OCI-LY7 (cell line): ENCODE measurements at regions not wholly inside any gene's neighbourhood (a gene's known extent, or its start where the extent isn't known, plus 50 kb on each side); places are given as distances from the start of the nearest gene placed in this dataset.

Experiments used
- BruUV-seq: library from RNA; stranded (reverse); fragments of 400-500 nt; replicated peaks from 2 replicates; lab custom pipeline; 2021; lab: Mats Ljungman, UMichigan
- CTCF ChIA-PET: fragments of 300-600 bp; sonication (Branson Sonifier 250); formaldehyde crosslinking; loops from one replicate; lab custom pipeline; 2022; ENCODE audit warnings: antibody characterized with exemption; ENCODE audit not compliant: unreplicated experiment; lab: Charles Lee
- POLR2A ChIA-PET: fragments of 300-600 bp; sonication (Branson Sonifier 250); formaldehyde crosslinking; loops from one replicate; lab custom pipeline; 2022; ENCODE audit warnings: antibody characterized with exemption; lab: Charles Lee
- DNase-seq: peaks from one replicate; pipeline ENCODE4 v3.0.0-alpha.2; 2015; ENCODE audit warnings: low spot score
- H2AFZ ChIP-seq: fragments of 200-600 bp; sonication (generic), shearing (Covaris generic); 2 replicates; pipeline ENCODE4 v1.6.1; 2014; ENCODE audit warnings: mild to moderate bottlenecking, antibody characterized with exemption, low read length, moderate library complexity
- H3K27ac ChIP-seq: fragments of 200-600 bp; sonication (generic); 2 replicates; pipeline ENCODE4 v1.5.1; 2014; ENCODE audit warnings: mixed run types, low read depth, mild to moderate bottlenecking, moderate library complexity, low read length, inconsistent platforms; ENCODE audit not compliant: poor library complexity, severe bottlenecking
- H3K36me3 ChIP-seq: fragments of 200-600 bp; sonication (generic); 2 replicates; pipeline ENCODE4 v1.6.1; 2014; ENCODE audit warnings: mild to moderate bottlenecking, antibody characterized with exemption, low read length, moderate library complexity, mixed read lengths; ENCODE audit not compliant: insufficient read depth
- H3K4me1 ChIP-seq: fragments of 200-600 bp; sonication (generic); 2 replicates; pipeline ENCODE4 v1.5.1; 2014; ENCODE audit warnings: mild to moderate bottlenecking, low read length; ENCODE audit not compliant: insufficient read depth, poor library complexity, severe bottlenecking
- H3K4me2 ChIP-seq: fragments of 200-600 bp; sonication (generic); 2 replicates; pipeline ENCODE4 v1.6.1; 2014; ENCODE audit warnings: mild to moderate bottlenecking, low read length
- H3K4me3 ChIP-seq: fragments of 200-600 bp; sonication (generic); 2 replicates; pipeline ENCODE4 v1.5.1; 2014; ENCODE audit warnings: mild to moderate bottlenecking, low read depth, low read length; ENCODE audit not compliant: poor library complexity, severe bottlenecking
- H3K79me2 ChIP-seq: fragments of 200-600 bp; sonication (generic); 2 replicates; pipeline ENCODE4 v1.6.1; 2016; ENCODE audit warnings: low read depth, mild to moderate bottlenecking, low read length, moderate library complexity, mixed read lengths; ENCODE audit not compliant: insufficient read depth
- H3K9me2 ChIP-seq: fragments of 200-600 bp; sonication (generic); 2 replicates; pipeline ENCODE4 v1.6.1; 2016; ENCODE audit warnings: mild to moderate bottlenecking, low read length, mixed read lengths; ENCODE audit not compliant: insufficient read depth
- H3K9me3 ChIP-seq: fragments of 200-600 bp; sonication (generic); 2 replicates; pipeline ENCODE4 v1.6.1; 2014; ENCODE audit warnings: mild to moderate bottlenecking, mixed run types, low read length, mixed read lengths
- H4K20me1 ChIP-seq: fragments of 200-600 bp; sonication (generic); 2 replicates; pipeline ENCODE4 v1.6.1; 2014; ENCODE audit warnings: mild to moderate bottlenecking, antibody characterized with exemption, low read length, moderate library complexity, mixed read lengths; ENCODE audit not compliant: insufficient read depth
- CTCF ChIP-seq: fragments of 200-600 bp; sonication (generic); conservative IDR thresholded peaks from 2 replicates; pipeline ENCODE4 v1.5.1; 2014; ENCODE audit warnings: mild to moderate bottlenecking, antibody characterized with exemption, low read length, moderate library complexity, mixed read lengths
- EZH2phosphoT487 ChIP-seq: fragments of 200-600 bp; sonication (generic); IDR thresholded peaks from 2 replicates; pipeline ENCODE4 v1.6.1; 2018; ENCODE audit warnings: low read depth, borderline replicate concordance, mild to moderate bottlenecking, mixed run types, antibody characterized with exemption, low read length, moderate library complexity, mixed read lengths
- intact Hi-C: fragments of 100-400 bp; cut with micrococcal nuclease; formaldehyde crosslinking; loops from one replicate; pipeline ENCODE4 v1.10.0; 2022; ENCODE audit not compliant: unreplicated experiment

- no peak for DNase-seq
- no peaks in the 10 kb centered on the region for H4K20me1 ChIP-seq
- H3K79me2 ChIP-seq = no peaks in the 10 kb centered on the region
- intact Hi-C loops = no loop called here
- H3K9me2 ChIP-seq = no peaks in the 10 kb centered on the region
- CTCF ChIA-PET = no interaction called here
- no TSS peak for BruUV-seq
- H3K27ac ChIP-seq = no peak overlapping the region
- no peak overlapping the region for H3K4me2 ChIP-seq
- POLR2A ChIA-PET = no interaction called here
- TF ChIP-seq CTCF (no peak), EZH2phosphoT487 (no peak)
- no peaks in the 10 kb centered on the region for H3K36me3 ChIP-seq
- no peaks in the 10 kb centered on the region for H3K4me1 ChIP-seq
- H3K9me3 ChIP-seq = no peaks in the 10 kb centered on the region
- H3K4me3 ChIP-seq = no peak overlapping the region
- H2AFZ ChIP-seq = no peak overlapping the region
Measured at GRCh38 chr4:60452266-60452665, 747.9 kb upstream of the ADGRL3 start.

- H3K27ac ChIP-seq = no peak overlapping the region
- no peak overlapping the region for H2AFZ ChIP-seq
- no peaks in the 10 kb centered on the region for H3K4me1 ChIP-seq
- no peak overlapping the region for H3K4me3 ChIP-seq
- intact Hi-C loops = no loop called here
- H3K4me2 ChIP-seq = no peak overlapping the region
- TF ChIP-seq EZH2phosphoT487 = no peak
- TF ChIP-seq CTCF = no peak
- H3K9me3 ChIP-seq = no peaks in the 10 kb centered on the region
- H3K79me2 ChIP-seq = no peaks in the 10 kb centered on the region
- no peaks in the 10 kb centered on the region for H4K20me1 ChIP-seq
- ChIA-PET CTCF (no interaction called here), POLR2A (interaction anchor here (0.7 kb wide), 1 partner anchor 1213 kb away, joined by 3 read pairs; no protein-coding TSS in a partner anchor)
- no peaks in the 10 kb centered on the region for H3K9me2 ChIP-seq
- DNase-seq = no peak
- no peaks in the 10 kb centered on the region for H3K36me3 ChIP-seq
- no TSS peak for BruUV-seq
Measured at GRCh38 chr4:60455380-60455779, 744.7 kb upstream of the ADGRL3 start.

GRCh38 chr4:60461551-60461950 is 738.6 kb upstream of the ADGRL3 start:
- Histone ChIP-seq H2AFZ (no peak overlapping the region), H3K4me2 (no peak overlapping the region), H3K27ac (no peak overlapping the region), H3K4me3 (no peak overlapping the region), H3K9me2 (no peaks in the 10 kb centered on the region), H3K9me3 (no peaks in the 10 kb centered on the region), H3K36me3 (no peaks in the 10 kb centered on the region), H4K20me1 (no peaks in the 10 kb centered on the region), H3K4me1 (no peaks in the 10 kb centered on the region), H3K79me2 (no peaks in the 10 kb centered on the region)
- no TSS peak for BruUV-seq
- intact Hi-C loops = no loop called here
- TF ChIP-seq CTCF = no peak
- no peak for TF ChIP-seq EZH2phosphoT487
- DNase-seq = no peak
- POLR2A ChIA-PET = no interaction called here
- CTCF ChIA-PET = no interaction called here
